ES-I3 (cell line): ENCODE measurements at regions not wholly inside any gene's neighbourhood (a gene's known extent, or its start where the extent isn't known, plus 50 kb on each side); places are given as distances from the start of the nearest gene placed in this dataset.

Experiments
- H3K36me3 ChIP-seq: 2 replicates; pipeline ENCODE4 v1.6.1; 2013; ENCODE audit warnings: mild to moderate bottlenecking, low read length, control low read depth, moderate library complexity; ENCODE audit not compliant: insufficient read depth
- H3K4me1 ChIP-seq: 2 replicates; pipeline ENCODE4 v1.6.1; 2013; ENCODE audit warnings: mild to moderate bottlenecking, control low read depth, low read length; ENCODE audit not compliant: insufficient read depth
- H3K9ac ChIP-seq: 2 replicates; pipeline ENCODE4 v1.6.1; 2013; ENCODE audit warnings: low read depth, mild to moderate bottlenecking, low read length, moderate library complexity
- H3K9me3 ChIP-seq: 2 replicates; pipeline ENCODE4 v1.6.1; 2013; ENCODE audit warnings: mild to moderate bottlenecking, low read length, moderate library complexity; ENCODE audit not compliant: control insufficient read depth, insufficient read depth

- Histone ChIP-seq H3K36me3 (no peaks in the 10 kb centered on the region), H3K9me3 (no peaks in the 10 kb centered on the region), H3K4me1 (no peaks in the 10 kb centered on the region), H3K9ac (no peak overlapping the region)
Measured at GRCh38 chr20:22977047-22977785, 57.9 kb upstream of the SSTR4 start.

GRCh38 chr20:22984008-22984407 lies 51.1 kb upstream of the SSTR4 start:
- no peaks in the 10 kb centered on the region for H3K4me1 ChIP-seq
- H3K36me3 ChIP-seq = no peaks in the 10 kb centered on the region
- H3K9ac ChIP-seq = no peak overlapping the region
- H3K9me3 ChIP-seq = no peaks in the 10 kb centered on the region

GRCh38 chr20:22984606-22985005 lies 50.5 kb upstream of the SSTR4 start:
- H3K9ac ChIP-seq = no peak overlapping the region
- H3K4me1 ChIP-seq = no peaks in the 10 kb centered on the region
- no peaks in the 10 kb centered on the region for H3K9me3 ChIP-seq
- H3K36me3 ChIP-seq = no peaks in the 10 kb centered on the region

- no peaks in the 10 kb centered on the region for H3K4me1 ChIP-seq
- no peak overlapping the region for H3K9ac ChIP-seq
- no peaks in the 10 kb centered on the region for H3K9me3 ChIP-seq
- H3K36me3 ChIP-seq = no peaks in the 10 kb centered on the region
Measured at GRCh38 chr20:22985239-22985778, 49.8 kb upstream of the SSTR4 start.
